HG03354 (cell line): ENCODE measurements at regions not wholly inside any gene's neighbourhood (a gene's known extent, or its start where the extent isn't known, plus 50 kb on each side); places are given as distances from the start of the nearest gene placed in this dataset.

ENCODE experiments used
- ATAC-seq: cut with Tn5 transposase; IDR thresholded peaks from one replicate; pipeline ENCODE4 v1.9.1; 2021; ENCODE audit warnings: mild to moderate bottlenecking; ENCODE audit not compliant: unreplicated experiment, poor library complexity, severe bottlenecking

DNA sequence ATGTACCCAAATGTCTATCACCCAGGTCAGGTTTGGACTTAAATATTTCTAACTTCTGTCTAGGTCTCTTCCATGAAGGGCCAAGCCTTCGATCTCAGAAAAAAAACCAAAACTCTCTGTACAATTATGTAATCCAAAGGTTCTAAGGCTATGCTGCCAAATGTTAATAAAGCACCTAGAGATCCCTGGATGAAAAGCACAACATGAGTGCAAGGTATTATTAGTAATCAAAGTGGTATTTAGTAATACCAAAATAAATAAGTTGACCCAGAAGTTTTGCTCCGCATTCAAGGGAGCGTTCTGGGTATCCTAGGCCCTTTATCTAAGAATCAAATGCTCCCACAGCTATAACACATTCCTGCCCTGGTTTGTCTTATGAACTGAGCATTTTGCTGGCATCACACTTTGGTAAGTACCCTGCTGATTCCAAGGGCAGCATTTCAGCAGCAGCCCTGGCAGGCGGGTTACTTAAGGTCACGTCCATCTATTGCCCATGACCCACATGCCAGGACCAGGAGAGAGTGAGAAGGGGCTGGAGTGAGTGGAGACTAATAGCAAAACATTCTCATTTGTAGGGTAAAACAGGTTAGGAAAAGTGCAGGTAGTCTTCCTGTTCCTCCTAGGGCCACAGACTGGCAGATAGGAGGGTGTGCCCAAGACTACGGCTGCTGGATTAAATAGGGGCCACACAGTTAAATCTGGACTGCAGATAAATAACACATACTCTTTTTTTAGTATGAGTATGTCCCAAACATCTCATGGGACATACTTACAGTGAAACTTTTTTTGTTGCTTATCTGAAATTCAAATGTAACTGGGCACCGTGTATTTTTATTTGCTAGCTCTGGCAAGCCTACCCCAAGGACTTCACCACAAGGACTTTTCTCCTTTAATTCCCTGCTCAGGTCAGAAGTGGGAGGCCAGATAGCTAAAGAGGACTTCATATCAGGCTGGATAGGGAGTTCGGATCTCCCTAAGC, 76.0 kb upstream of the SNRK start:
- ATAC-seq, result no peak

- no peak for ATAC-seq
Measured at GRCh38 chr3:43207628-43208085, 78.7 kb upstream of the SNRK start.

GRCh38 chr3:43206632-43207031, 79.7 kb upstream of the SNRK start:
- ATAC-seq, result no peak

GRCh38 chr3:43206105-43206504, 80.2 kb upstream of the SNRK start:
- no peak for ATAC-seq

DNA sequence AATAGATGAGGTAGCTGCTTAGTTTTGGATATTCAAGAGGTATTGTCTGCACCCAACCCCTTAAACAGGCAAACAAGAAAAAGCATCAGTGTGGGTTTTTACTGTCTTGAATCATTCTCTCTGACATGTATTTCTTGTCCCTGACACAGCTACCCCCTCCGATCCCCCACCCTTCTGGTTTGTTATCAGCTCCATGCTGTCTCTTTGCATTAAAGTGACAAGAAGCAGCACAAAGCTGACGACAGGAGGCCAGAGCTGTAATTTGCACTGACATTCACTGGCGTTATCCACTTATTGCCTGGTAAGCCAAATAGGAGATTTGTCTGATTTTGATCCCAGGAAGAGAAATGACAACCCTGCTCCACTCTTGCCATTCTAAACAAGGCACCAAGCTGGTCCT, 83.3 kb upstream of the SNRK start:
- ATAC-seq, result no peak

DNA sequence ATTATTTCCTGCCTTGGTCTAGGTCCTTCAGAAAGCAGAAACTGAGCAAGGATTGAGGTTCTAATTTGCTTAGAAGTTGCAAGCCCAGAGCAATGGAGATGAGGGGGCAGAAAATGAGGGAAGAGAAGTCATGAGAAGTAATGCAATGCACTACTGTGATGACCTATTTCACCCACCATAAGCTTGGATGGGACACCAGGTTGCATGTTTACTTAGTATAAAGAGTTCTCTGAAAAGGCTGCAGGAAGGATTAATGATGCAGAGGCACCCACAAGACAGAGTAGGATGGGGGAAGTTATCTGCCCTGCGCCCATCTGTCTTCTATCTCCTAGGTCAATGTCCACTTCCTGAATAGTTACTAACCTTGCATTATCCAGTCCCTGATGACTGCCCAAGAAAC, 84.8 kb upstream of the SNRK start:
- no peak for ATAC-seq

- no peak for ATAC-seq
Measured at GRCh38 chr3:43199645-43200306, 86.6 kb upstream of the SNRK start.

DNA sequence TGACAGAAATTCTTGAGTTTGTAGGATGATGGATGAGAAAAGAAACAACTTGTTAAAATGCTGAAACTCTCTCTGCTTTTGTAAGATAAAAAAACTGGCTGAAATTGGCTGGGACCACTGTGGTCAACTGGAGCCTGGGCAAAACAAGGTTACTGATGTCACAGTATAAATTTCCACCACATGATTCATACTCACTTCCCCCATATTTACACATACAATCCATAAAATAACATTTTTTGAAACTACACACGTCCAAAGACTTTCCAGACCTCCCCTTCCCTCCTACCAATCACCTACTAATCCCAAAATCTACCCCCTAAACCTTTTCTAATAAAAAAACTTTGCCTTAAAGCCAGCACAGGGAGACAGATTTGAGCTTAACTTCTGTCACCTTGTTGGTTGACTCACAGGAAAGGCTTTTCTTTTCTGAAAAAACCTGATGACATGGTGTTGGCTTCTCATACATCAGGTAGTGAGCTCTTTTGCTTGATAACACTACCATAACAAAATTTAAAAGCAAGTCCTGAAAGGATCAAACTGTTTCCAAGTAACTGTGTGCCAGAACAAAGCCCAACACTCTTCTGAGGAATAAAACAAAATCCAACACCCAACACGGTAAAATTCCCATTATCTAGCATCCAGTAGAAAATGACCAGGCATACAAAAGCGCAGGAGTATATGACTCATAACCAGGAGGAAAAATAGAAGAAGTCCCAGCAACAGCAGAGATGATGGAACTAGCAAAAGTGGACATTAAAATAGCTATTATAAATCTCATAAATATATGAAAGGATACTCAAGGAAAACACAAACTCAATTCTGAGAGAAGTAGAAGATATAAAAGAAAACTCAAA, 87.3 kb upstream of the SNRK start:
- ATAC-seq, result no peak

DNA sequence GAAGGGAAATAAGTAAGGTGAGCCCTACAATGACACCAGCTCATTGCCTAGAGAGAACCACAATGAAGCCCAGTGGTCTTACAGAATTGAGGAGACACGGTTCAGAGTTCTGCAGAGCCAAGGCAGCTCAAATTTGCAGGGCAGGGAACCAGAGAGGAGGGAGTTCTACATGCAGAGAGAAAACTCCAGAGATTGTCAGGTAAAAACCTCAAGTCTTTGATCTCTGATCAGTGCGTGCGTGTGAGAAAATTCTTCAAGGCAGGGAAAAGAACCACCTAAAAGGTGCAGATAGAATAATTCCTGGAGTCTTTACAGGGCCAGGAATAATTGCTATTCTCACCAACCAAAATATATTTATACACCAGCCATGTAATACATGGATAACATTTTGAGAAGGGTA, 88.0 kb upstream of the SNRK start:
- ATAC-seq, result no peak

GRCh38 chr3:43197181-43197580, 89.2 kb upstream of the SNRK start:
- no peak for ATAC-seq

DNA sequence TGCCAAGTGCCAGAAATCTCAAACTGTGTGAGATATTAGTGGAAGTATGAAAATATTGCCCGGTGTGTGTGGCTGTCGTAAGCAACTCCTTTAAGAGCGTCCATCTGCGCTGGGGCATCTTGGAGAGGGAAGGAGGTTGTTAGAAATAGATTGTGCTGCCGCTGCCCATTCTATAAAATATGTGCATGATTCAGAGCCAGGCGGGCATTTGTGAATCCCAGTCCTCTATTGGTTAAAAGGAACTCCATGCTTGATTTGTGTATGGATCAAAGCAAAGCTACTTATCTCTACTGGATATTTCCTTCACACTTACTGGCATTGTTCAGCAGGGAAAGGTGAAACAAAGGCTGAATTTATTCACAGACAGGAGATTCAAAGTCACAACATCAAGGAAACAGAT, 89.6 kb upstream of the SNRK start:
- no peak for ATAC-seq

- no peak for ATAC-seq
Measured at GRCh38 chr3:43195115-43195498, 89.2 kb upstream of the POMGNT2 start.

- no peak for ATAC-seq
Measured at GRCh38 chr3:43194490-43195114, 88.7 kb upstream of the POMGNT2 start.

DNA sequence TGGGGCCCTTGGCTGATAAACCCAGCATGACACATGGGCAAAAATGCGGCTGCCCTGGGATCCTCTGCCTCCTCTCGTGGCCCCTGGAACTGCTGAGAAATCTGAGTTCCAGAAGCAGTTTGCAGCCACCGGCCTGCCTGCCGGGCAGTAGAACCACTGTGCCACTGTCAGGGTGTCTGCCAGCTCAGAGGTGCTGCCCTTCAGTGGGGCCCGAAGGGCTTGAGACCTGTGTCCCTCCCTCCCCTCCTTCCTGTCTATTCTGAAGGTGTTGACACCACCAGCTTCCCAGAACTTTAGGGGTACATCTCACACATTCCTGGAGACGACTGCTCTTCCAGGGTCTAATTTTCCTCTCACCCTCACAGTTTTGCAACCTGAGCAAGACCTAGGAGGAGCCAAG, 88.2 kb upstream of the POMGNT2 start:
- ATAC-seq, result no peak

DNA sequence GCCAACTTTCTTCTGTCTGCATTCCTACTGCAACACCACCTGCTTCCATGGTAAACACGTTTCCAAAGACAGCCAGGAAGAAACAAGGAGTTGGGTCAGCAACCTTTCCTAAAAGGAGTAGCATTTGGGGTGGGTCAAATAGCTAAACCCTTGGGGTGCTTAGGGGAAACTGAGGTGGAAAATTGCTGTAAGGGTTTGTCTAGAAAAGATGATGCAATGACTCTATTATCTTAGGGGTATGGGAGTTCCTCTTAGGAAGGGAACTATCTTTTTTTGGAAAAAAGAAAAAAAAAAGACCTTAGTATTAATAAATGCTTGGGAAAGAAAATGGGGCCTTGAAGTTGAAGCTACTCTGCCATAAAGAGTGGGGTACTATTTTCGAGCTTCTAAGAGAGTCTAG, 86.1 kb upstream of the POMGNT2 start:
- ATAC-seq, result no peak

DNA sequence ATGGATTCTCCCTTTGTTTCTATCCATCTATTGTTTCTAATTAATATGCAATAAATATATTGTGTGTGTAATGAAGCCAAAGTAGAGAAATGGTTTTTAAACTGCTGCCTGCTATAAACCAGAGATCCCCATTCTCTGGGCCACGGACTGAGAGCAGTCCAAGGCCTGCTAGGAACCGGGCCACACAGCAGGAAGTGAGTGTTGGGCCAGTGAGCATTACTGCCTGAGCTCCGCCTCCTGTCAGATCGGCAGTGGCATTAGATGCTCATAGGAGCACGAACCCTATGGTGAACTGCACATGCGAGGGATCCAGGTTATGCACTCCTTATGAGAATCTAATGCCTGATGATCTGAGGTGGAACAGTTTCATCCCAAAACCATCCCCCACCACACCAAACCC, 85.2 kb upstream of the POMGNT2 start:
- ATAC-seq, result no peak

DNA sequence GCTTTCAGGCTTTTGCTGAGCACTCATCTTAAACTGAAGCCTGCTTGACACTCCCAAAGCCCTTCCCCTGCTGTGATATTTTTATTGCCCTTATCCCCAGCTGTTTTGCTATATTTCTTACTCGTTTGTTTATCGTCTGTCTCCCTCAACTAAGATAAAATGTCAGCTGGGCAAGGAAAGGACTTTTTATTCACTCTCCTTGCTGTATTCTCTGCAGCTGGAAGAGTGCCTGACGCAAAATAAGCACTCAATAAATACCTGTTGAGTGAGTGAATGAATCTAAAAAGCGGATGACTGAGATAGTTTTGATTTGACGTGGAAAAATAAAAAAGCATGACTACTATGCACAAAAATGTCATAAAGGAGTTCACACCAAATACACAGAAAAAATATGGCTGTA, 84.8 kb upstream of the POMGNT2 start:
- ATAC-seq, result no peak

- no peak for ATAC-seq
Measured at GRCh38 chr3:43187836-43188479, 82.1 kb upstream of the POMGNT2 start.

- ATAC-seq, result no peak
Measured at GRCh38 chr3:43185983-43186314, 80.1 kb upstream of the POMGNT2 start.
